HG03565 (cell line): ENCODE measurements at regions not wholly inside any gene's neighbourhood (a gene's known extent, or its start where the extent isn't known, plus 50 kb on each side); places are given as distances from the start of the nearest gene placed in this dataset.

ENCODE experiments used
- ATAC-seq: cut with Tn5 transposase; IDR thresholded peaks from one replicate; pipeline ENCODE4 v1.9.1; 2021; ENCODE audit warnings: mild to moderate bottlenecking, moderate library complexity; ENCODE audit not compliant: unreplicated experiment

DNA sequence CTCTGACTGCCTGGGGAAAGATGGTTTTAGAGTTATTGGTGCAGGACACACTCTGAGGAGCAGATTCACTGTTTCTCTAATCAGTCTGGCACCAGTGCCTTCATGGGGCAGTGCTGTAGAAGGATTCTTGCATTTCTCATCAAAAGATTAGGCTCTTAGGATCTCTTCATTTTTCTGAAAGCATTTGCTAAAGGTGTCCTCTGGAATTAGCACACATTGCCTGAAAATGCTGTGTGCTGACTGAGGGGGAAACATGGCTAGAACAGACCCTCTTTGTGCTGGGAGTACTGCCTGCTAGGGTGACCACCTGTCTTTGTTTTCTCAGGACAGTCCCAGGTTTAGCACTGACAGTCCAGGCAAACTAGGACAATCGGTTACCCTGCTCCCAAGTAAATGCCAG is 301.0 kb downstream of the PTEN start:
- no peak for ATAC-seq

DNA sequence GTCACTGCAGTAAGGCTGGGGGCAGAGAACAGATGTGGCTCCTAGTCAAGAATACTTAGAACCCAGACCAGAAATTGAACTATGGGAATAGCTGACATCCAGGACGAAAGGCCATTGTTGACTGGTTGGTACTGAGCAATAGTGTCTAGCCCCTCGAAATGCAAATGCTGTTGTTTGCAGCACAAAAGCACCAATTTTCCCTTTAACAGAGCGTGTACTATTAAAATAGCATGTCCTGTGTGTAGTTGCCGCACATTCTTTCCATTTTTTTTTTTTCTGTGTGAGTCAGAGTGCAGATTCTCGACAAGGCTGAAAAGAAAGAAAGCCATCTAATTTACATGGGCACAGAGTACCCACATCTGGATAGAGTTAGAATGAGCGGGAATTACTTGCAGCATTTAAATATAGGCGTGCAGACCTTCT is 302.4 kb downstream of the PTEN start:
- no peak for ATAC-seq

DNA sequence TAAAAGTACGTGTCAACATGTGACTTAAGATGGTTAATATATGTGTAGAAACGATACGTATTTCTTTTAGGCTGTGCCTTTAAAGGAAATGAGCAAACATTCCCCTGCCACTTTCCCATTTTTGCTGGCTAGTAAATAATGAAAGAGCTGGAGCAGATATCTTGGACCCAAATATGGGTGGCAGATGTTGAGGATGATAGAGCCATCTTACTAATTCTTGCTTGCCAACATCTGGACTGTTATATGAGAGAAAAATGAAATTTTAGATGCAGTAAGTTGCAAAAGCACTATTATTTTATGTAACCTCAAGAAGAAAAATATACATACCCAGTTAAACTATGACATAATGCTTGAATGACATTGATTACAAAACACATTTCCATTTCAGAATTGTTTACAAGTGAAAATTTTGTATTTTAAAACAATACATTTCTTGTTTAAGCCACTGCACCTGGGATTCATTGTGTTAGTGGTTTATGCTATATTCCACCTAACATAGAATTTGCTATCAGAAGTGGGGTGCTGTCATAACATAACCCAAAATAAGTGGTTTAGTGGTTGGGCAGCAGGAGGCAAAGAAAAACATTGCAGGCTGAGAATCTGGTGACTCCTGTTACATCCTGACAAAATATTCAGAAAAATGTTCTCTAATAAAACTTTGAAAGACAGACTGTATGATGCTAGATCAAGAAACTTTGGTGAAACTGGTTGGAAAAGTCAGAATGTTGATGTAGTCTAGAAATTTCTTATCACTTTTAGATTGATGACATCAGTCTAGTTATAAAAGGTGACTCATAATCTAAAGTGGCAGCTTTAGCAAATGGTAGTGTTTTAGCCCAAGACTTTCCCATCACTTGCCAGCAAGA is 305.0 kb downstream of the PTEN start:
- ATAC-seq = no peak

DNA sequence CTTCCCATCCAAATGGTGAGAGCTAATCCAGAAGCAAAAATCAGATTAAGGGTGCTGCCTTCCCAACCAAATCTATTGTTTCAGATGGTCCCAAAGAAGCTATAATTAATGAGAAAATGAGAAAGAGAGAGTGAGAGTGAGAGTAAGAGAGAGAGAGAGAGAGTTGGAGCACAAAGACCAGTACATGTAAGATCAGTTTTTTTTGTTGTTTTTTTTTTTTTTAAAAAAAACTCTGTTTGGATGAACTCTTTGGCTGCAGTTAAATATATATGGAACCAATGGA is 305.6 kb downstream of the PTEN start:
- ATAC-seq = no peak

DNA sequence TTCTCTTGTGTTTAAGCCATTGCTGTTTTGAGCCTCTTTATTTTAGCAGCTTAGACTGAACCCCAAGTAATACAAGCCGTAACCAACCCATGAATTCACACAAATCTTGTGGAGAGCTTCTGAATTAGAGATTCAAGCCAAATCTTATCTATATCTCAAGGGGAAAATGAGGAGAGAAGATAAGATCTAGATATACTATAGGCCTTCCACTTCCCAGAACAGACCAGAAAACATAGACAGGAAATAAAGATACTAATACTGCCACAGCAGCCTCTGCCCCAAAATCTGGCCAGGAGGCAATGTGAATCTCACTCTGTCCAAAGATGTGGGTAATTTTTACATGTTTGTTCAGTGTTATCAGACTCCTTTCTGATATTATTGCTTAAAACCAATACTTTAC is 307.2 kb downstream of the PTEN start:
- ATAC-seq = no peak

DNA sequence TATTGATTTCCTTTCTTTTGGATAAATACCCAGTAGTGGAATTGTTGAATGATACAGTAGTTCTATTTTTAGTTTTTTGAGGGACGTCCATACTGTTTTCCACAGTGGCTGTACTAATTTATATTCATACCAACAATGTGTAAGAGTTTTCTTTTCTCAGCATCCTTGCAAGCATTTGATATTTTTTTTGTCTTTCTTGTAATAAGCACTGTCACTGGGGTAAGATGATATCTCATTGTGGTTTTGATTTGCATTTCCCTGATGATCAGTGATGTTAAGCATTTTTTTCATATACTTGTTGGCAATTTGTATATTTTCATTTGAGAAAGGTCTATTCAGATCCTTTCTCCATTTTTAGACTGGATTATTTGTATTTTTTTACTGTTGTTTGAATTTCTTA is 308.7 kb downstream of the PTEN start:
- ATAC-seq = no peak

DNA sequence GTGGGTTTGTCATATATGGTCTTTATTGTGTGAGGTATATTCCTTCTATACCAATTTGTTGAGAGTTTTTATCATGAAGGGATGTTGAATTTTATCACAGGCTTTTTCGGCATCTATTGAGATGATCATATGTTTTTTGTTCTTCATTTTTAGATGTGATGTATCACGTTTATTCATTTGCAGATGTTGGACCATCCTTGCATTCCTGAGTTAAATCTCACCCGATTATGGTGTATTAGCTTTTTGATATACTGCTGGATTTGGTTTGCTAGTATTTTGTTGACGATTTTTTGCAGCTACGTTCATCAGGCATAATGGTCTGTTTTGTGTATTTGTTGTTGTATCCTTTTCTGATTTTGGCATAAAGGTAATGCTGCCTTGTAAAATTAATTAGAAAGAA is 311.0 kb downstream of the PTEN start:
- ATAC-seq = no peak

DNA sequence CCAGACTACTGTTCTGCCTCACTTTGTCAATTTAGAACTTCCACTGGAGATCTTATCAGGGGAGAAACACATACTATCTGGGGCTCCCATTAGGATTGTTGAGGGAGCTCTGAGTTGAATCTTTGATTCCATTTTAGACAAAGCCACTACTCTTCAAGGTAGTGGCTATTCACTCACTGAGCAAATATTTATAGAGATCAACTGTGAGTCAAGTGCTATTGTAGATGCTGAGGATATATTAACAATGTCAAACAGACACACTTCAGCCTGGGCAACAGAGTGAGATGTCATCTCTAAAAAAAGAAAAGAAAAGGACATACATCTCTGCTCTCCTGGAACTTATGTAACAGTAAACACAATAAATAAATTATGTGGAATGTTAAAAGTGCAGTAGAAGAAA is 315.3 kb downstream of the PTEN start:
- ATAC-seq = no peak

DNA sequence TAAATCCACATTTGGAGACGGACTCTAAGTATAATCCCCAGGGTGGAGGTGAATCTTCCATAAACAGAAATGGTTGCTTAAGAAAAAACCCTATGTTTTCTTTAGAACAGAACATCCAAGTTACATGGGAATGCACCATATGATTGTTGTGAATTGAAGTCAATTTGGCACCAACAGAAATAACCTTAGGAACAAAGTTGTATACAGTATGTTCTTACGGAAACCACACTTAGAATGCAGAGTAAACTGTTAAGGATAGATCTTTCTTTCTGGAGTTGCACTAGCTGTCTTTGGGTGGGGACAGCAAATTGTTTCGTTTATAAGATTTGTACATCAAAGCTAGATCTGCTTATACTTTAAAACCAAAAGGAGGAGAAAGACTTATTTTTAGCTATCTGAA is 316.4 kb downstream of the PTEN start:
- no peak for ATAC-seq

DNA sequence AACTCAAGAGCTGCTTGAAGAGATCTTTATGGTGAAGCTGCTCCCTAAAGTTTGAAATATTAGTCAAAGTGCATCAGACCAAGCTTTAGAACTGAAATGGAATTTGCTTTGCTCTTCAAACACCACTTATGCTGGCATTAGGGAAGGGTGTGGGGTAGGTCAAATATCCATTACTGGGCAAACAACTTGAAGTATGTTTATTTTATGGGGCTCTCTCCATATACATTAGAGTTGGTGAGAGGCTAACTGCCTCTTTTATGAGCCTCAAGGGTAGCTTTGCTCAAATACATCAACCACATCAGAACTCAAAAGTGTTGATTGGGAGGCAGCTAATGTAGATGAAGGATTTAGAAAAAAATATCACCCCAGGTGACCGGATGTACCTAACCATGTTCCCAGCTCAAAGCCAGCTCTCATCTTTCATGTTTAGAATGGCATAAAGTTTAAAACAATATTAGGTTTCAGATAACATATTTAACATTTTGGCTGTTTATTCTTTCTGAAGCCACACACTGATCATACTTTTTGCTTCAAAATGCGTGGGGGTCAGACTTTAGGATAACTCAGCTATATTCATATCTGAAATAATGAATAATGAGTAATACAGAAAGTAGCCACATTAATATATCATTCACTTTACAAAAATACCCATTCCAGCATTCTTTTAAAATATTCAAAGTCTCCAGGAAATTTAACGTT is 318.6 kb downstream of the PTEN start:
- no peak for ATAC-seq

DNA sequence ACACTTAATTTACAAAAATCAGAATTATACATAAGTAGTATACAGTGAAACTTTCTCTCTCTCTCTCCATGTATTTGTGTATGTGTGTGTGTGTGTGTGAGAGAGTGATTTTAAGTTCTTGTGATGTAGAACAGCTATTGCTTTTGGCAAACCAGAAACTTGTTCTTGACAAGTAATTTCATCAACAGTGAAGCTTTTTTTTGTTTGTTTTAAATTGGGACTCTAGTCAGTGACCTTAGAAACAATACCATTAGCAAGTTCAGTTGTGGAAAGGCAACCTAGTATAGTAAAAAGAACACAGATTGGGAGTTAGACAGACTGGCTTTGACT is 319.1 kb downstream of the PTEN start:
- no peak for ATAC-seq

DNA sequence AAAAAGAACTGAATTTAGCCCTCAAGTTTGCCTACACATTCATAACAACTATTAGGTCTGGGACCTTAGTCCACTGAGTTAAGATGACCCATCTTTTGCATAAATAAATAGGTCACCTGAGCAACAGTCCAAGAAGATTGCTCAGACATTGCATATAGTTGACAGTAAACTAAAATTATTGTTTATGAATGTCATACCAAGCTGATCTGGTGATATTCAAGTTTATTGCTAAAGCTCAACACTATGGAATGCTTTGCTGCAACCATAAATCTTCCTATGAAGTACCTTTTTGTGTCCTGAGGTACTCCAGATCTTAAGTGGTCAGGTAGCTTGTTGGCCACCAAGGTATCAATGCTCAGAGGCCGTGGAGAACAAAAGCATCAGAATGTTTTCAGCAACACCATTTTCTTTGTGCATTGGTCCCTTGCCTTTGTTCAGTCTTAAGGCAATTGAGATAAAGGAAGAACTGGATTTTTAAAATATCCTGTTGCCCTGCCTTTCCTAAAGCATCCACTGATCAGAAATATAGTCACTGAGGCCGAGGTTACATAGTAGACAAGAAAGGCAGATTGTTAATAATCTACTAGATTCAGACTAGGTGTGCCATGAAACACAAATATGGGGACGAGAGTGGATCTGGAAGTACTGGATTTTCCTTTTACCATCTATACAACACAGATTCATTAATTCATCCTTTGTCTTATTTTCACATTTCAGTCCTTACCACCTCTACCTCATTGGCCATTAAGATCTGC is 321.3 kb downstream of the PTEN start:
- no peak for ATAC-seq

DNA sequence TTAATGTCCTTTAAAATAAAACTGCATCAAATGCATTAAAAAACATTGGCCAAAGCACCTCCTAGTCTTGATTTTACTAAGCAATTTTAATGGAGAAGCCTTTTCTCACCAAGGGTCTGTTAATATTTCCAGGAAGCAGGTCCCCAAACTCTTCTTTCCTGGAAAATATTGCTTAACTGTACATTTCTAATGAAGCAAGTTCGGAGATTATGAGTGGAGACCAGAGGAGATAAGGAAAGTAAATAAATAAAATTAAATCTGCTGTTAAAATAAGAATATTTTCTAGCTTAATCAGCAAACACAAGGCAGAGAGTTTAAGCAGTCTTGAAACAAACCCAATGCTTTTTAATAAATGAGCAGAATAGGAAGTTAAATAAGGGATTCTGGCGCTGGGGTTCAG is 322.4 kb downstream of the PTEN start:
- no peak for ATAC-seq

DNA sequence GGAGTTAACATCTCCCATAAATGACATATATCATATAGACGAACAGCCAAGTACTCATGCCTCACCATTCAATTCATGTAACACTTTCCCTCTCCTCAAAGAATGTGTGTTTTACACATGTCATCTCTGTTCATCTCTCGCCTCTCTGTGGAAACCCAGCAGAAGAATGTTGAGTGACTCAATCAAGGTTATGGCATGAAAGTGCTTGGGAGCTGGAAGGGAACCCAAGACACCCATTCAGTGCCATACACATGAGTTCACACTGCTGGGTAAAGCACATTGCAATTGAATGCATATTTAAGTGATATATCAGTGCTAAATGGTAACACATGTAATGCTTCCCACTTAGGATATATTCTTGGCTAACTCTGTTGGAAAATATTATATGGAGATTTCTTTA is 322.9 kb downstream of the PTEN start:
- no peak for ATAC-seq

DNA sequence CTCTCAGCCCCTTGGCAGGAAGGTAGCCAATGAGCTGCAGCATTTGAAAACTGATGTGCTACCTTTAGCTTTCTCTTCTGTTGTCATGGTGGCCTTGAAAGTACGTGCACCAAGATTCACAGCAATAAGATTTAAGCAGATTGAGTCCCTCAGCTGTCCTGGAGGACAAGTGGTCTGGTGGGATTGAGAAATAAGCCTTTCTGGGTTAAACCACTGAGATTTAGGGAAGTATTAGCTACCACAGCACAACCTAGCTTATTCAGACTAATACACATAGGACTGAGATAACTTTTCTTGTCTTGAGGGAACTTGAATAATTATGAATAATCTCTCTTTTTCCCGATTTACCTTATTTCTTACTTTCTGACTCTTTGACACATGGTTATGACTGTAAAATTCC is 324.0 kb downstream of the PTEN start:
- no peak for ATAC-seq

DNA sequence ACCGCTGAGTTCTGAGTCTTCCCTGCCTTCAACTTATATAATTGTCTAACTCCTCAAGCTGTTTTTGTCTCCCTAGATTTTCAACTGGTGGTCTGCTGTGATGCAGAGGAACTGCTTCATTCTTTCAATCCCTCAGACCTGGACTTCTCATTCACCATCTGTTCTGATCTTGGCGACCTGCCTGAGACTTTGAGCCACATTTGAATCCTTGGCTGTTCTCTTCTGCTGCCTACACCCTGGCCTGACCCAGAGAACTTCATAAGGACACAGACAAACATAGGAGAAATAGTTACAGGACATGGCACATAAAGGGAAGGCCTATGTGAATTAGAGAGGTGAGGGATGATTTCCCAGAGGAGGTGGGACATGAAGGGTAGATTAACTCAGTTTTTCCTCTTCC is 326.7 kb downstream of the PTEN start:
- no peak for ATAC-seq

DNA sequence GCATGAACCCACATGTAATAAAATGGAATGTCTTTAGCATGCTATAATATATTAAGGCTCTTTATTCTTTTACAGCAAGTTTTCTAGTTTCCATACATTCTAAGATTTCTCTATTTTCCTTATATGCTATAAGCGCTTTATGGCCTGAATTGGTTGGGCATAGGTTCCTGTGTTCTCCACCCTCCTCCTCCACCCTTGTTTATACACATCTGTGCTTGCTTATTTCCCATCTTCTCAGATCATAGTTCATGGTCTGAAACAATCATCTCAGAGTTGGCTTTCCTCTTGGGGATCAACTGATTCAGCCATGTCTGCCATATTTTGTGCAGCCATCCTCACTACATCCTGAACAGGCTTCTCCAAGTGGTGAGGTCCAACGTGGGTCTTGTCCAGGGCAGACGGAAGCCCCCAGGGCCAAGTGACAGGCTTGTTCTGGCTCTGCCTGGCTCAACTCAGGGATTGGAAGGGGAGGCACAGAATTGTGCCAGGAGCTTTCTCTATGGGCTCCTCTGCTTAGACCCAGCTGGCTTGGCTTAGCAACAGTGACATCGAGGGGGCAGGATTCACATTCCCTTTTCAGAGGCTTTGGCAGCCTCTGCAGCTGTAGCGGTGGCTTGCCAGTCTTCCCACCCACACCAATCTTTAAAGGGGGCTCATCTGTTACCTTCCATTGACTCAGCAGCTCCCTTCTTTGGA is 327.3 kb downstream of the PTEN start:
- no peak for ATAC-seq

DNA sequence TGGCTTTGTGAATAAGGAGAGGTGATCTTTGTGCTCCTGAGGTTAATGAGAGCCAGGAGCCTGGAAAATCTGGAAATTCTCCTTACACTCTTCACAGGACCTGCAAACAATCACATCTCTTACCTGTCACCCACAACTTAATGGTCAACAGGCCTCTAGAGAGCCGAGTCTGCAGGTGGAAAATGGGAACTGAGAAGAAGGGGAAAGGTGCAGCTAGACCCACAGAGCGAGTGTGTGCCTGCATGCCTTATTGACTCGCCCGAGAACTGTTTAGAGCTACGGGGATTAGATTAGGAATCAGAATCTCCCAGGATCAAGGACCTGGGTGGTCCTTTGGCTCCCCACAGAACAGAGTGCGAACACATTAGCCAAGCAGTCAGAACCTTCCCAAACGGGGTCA is 329.6 kb downstream of the PTEN start:
- ATAC-seq = no peak

DNA sequence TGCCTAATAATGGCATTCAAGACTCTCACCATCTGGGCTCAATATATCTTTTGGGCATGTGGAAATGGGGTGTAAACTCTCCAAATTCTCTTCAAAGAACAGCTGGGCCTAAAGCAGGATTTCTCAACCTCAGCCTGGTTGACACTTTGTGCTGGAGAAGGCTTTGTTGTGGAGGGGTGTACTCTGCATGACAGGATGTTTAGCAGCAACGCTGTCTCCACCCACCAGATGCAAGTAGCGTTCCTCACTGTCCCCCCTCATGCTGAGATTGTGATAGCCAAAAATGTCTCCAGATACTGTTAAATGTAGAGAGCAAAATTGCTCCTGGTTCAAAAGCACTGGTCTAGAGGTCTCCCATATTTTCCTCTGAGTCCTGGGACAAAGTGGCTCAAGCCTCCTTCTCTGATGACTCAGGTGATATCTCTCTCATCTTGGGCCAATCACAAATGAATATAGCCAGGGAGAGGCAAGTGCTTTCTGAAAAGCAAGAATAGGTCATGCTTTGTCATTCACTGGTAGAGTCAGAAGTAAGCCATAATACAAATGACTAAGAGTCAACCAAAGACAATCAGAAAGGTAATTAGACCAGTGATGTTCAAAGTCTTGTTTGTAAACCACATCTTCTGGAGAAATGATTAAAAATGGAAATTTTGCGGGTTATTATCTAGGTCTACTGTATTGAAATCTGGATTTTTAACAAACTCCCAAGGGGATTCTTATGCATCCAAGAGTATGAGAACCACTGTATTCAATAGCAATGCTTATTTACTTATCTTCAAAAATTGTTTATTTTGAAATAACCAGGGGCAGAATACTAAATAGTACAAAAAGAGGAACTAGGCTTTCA is 330.8 kb downstream of the PTEN start:
- no peak for ATAC-seq

DNA sequence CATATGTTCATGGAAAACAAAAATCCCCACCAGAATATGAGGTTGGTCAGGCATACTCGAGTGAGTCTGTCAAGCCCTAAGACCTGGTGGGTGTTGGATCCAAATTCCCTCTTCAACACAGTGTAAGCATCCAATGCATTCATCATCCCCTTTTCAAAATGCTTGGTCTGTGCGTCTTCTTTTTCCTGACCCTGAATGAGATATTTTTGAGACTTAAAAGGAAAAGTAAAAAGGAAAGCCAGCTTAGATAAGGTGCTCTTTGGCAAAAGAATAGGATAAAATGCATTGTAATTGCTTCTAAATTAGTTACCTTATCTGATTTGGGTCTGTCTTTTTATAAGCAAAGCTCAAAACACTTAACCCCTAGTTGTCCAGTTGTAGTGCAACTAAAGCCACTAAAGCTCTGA is 331.5 kb downstream of the PTEN start:
- no peak for ATAC-seq

DNA sequence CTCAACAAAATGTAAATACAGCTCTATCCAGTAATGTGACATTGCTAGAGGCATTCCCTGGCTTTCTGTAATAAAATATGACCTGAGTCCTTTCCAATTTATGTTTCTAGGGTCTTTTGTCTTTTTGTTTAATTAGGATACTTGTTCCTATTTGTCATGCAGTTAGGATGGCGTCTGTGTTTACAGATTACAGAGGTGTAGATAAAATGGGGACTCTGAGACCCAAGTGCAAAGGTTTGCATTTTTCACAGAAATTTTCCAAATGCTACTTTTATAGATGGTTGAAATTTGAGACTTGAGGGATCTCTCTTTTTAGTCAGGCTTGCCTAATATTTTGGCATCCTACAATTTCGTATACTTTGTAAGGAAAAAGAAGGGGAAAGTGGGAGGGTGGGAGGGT is 332.4 kb downstream of the PTEN start:
- no peak for ATAC-seq
